ENCODE measurements at regions not wholly inside any gene's neighbourhood (a gene's known extent, or its start where the extent isn't known, plus 50 kb on each side); places are given as distances from the start of the nearest gene placed in this dataset.

- Histone ChIP-seq H3K36me3 (replicated peaks; ENCODE audit: low read depth, low read length) (no peaks in the 10 kb centered on the region), H3K9me3 (ENCODE audit: insufficient read depth, low read length) (no peaks in the 10 kb centered on the region), H4K20me1 (ENCODE audit: insufficient read depth, low read length) (no peaks in the 10 kb centered on the region), H3K9ac (ENCODE audit: low read length) (no peak overlapping the region), H3K4me2 (ENCODE audit: low read length) (no peak overlapping the region), H2AFZ (ENCODE audit: low read depth, low read length) (no peak overlapping the region), H3K4me1 (ENCODE audit: low read length) (no peaks in the 10 kb centered on the region), H3K4me3 (ENCODE audit: low read length) (no peak overlapping the region), H3K79me2 (ENCODE audit: low read length) (no peaks in the 10 kb centered on the region), H3K27ac (ENCODE audit: low read length) (no peak overlapping the region), H3K27me3 (ENCODE audit: low read depth, low read length) (no peaks in the 10 kb centered on the region)
- TF ChIP-seq EZH2phosphoT487 (IDR thresholded peaks at IDR 0.05; ENCODE audit: low read depth), result no peak
- TF ChIP-seq CTCF (IDR thresholded peaks at IDR 0.05; ENCODE audit: low read depth, low read length), result no peak
These were observed 407.7 kb upstream of the EEF2KMT start for GRCh38 chr16:5505091-5505887.

- Histone ChIP-seq H3K27ac (ENCODE audit: low read length) (no peak overlapping the region), H3K9me3 (ENCODE audit: insufficient read depth, low read length) (no peaks in the 10 kb centered on the region), H3K79me2 (ENCODE audit: low read length) (no peaks in the 10 kb centered on the region), H3K4me2 (ENCODE audit: low read length) (no peak overlapping the region), H3K4me3 (ENCODE audit: low read length) (no peak overlapping the region), H4K20me1 (ENCODE audit: insufficient read depth, low read length) (no peaks in the 10 kb centered on the region), H2AFZ (ENCODE audit: low read depth, low read length) (no peak overlapping the region), H3K36me3 (replicated peaks; ENCODE audit: low read depth, low read length) (no peaks in the 10 kb centered on the region), H3K4me1 (ENCODE audit: low read length) (no peaks in the 10 kb centered on the region), H3K9ac (ENCODE audit: low read length) (no peak overlapping the region), H3K27me3 (ENCODE audit: low read depth, low read length) (no peaks in the 10 kb centered on the region)
- no peak for TF ChIP-seq CTCF (IDR thresholded peaks at IDR 0.05; ENCODE audit: low read depth, low read length)
- no peak for TF ChIP-seq EZH2phosphoT487 (IDR thresholded peaks at IDR 0.05; ENCODE audit: low read depth)
These were observed 406.6 kb upstream of the EEF2KMT start for GRCh38 chr16:5504064-5504781.

GRCh38 chr16:5502944-5503343 lies 405.3 kb upstream of the EEF2KMT start:
- H3K4me2 ChIP-seq (ENCODE audit: low read length), result no peak overlapping the region
- no peak overlapping the region for H3K9ac ChIP-seq (ENCODE audit: low read length)
- H3K9me3 ChIP-seq (ENCODE audit: insufficient read depth, low read length), result no peaks in the 10 kb centered on the region
- H3K27ac ChIP-seq (ENCODE audit: low read length), result no peak overlapping the region
- H3K4me3 ChIP-seq (ENCODE audit: low read length), result no peak overlapping the region
- no peak for TF ChIP-seq EZH2phosphoT487 (IDR thresholded peaks at IDR 0.05; ENCODE audit: low read depth)
- no peak for TF ChIP-seq CTCF (IDR thresholded peaks at IDR 0.05; ENCODE audit: low read depth, low read length)
- H3K27me3 ChIP-seq (ENCODE audit: low read depth, low read length), result no peaks in the 10 kb centered on the region
- no peaks in the 10 kb centered on the region for H3K36me3 ChIP-seq (replicated peaks; ENCODE audit: low read depth, low read length)
- H2AFZ ChIP-seq (ENCODE audit: low read depth, low read length), result no peak overlapping the region
- H3K4me1 ChIP-seq (ENCODE audit: low read length), result no peaks in the 10 kb centered on the region
- no peaks in the 10 kb centered on the region for H3K79me2 ChIP-seq (ENCODE audit: low read length)
- no peaks in the 10 kb centered on the region for H4K20me1 ChIP-seq (ENCODE audit: insufficient read depth, low read length)

- Histone ChIP-seq H3K4me3 (ENCODE audit: low read length) (no peak overlapping the region), H3K9ac (ENCODE audit: low read length) (no peak overlapping the region), H3K27ac (ENCODE audit: low read length) (no peak overlapping the region), H3K36me3 (replicated peaks; ENCODE audit: low read depth, low read length) (no peaks in the 10 kb centered on the region), H3K9me3 (ENCODE audit: insufficient read depth, low read length) (no peaks in the 10 kb centered on the region), H4K20me1 (ENCODE audit: insufficient read depth, low read length) (no peaks in the 10 kb centered on the region), H3K4me1 (ENCODE audit: low read length) (no peaks in the 10 kb centered on the region), H3K4me2 (ENCODE audit: low read length) (no peak overlapping the region), H3K27me3 (ENCODE audit: low read depth, low read length) (no peaks in the 10 kb centered on the region), H2AFZ (ENCODE audit: low read depth, low read length) (no peak overlapping the region), H3K79me2 (ENCODE audit: low read length) (no peaks in the 10 kb centered on the region)
- peak; percentile 41; the same call in 1 of the 2 replicates for TF ChIP-seq CTCF (IDR thresholded peaks at IDR 0.05; ENCODE audit: low read depth, low read length)
- no peak for TF ChIP-seq EZH2phosphoT487 (IDR thresholded peaks at IDR 0.05; ENCODE audit: low read depth)
These were observed 404.9 kb upstream of the EEF2KMT start for GRCh38 chr16:5502467-5502869.
